Astrocyte (in vitro differentiated cells and primary cell): ENCODE measurements at regions not wholly inside any gene's neighbourhood (a gene's known extent, or its start where the extent isn't known, plus 50 kb on each side); places are given as distances from the start of the nearest gene placed in this dataset.

Source experiments
- DNase-seq: peaks from one replicate; pipeline ENCODE4 v3.0.0-alpha.2; 2010; ENCODE audit warnings: low read depth
- FAIRE-seq: peaks from 2 replicates; lab custom pipeline; 2011; peaks lifted over from hg19 to GRCh38; lab: Jason Lieb, UNC
- H2AFZ ChIP-seq: 2 replicates; pipeline ENCODE4 v1.6.0; 2012; ENCODE audit warnings: low read depth, low read length, inconsistent platforms
- H3K27ac ChIP-seq: 2 replicates; pipeline ENCODE4 v1.5.1; 2011; ENCODE audit warnings: low read depth, low read length, inconsistent platforms
- H3K27me3 ChIP-seq: 2 replicates; pipeline ENCODE4 v1.6.0; 2011; ENCODE audit warnings: low read length, inconsistent platforms; ENCODE audit not compliant: insufficient read depth
- H3K36me3 ChIP-seq: 2 replicates; pipeline ENCODE4 v1.5.1; 2011; ENCODE audit warnings: low read length, inconsistent platforms; ENCODE audit not compliant: insufficient read depth
- H3K4me1 ChIP-seq: 2 replicates; pipeline ENCODE4 v1.5.1; 2011; ENCODE audit warnings: low read length, inconsistent platforms; ENCODE audit not compliant: insufficient read depth
- H3K4me2 ChIP-seq: 2 replicates; pipeline ENCODE4 v1.6.0; 2012; ENCODE audit warnings: low read length, inconsistent platforms
- H3K4me3 ChIP-seq: 2 replicates; pipeline ENCODE4 v1.5.1; 2011; ENCODE audit warnings: low read depth, mild to moderate bottlenecking, low read length, inconsistent platforms; ENCODE audit not compliant: insufficient read depth
- H3K79me2 ChIP-seq: 2 replicates; pipeline ENCODE4 v1.6.0; 2012; ENCODE audit warnings: mild to moderate bottlenecking, low read length, inconsistent platforms; ENCODE audit not compliant: insufficient read depth
- H3K9ac ChIP-seq: 2 replicates; pipeline ENCODE4 v1.6.0; 2012; ENCODE audit warnings: mild to moderate bottlenecking, low read length, inconsistent platforms
- H3K9me3 ChIP-seq: 2 replicates; pipeline ENCODE4 v1.5.1; 2012; ENCODE audit warnings: low read depth, mild to moderate bottlenecking, low read length, inconsistent platforms; ENCODE audit not compliant: insufficient read depth
- H4K20me1 ChIP-seq: 2 replicates; pipeline ENCODE4 v1.6.0; 2012; ENCODE audit warnings: low read length, inconsistent platforms; ENCODE audit not compliant: insufficient read depth
- H3K27ac Mint-ChIP-seq: one replicate; pipeline ENCODE4 v1.8.0; 2021; ENCODE audit warnings: mild to moderate bottlenecking, mixed read lengths; ENCODE audit not compliant: unreplicated experiment
- H3K27me3 Mint-ChIP-seq: one replicate; pipeline ENCODE4 v1.8.0; 2021; ENCODE audit warnings: low read depth, mixed read lengths; ENCODE audit not compliant: unreplicated experiment
- H3K36me3 Mint-ChIP-seq: one replicate; pipeline ENCODE4 v1.8.0; 2021; ENCODE audit warnings: low read depth, mixed read lengths; ENCODE audit not compliant: unreplicated experiment
- H3K4me1 Mint-ChIP-seq: one replicate; pipeline ENCODE4 v1.8.0; 2021; ENCODE audit warnings: low read depth, mixed read lengths; ENCODE audit not compliant: unreplicated experiment
- H3K4me3 Mint-ChIP-seq: one replicate; pipeline ENCODE4 v1.8.0; 2021; ENCODE audit warnings: mild to moderate bottlenecking, moderate library complexity, mixed read lengths; ENCODE audit not compliant: unreplicated experiment
- H3K9me3 Mint-ChIP-seq: one replicate; pipeline ENCODE4 v1.8.0; 2021; ENCODE audit warnings: mild to moderate bottlenecking, mixed read lengths; ENCODE audit not compliant: unreplicated experiment
- EZH2 ChIP-seq: IDR thresholded peaks from 2 replicates; pipeline ENCODE4 v1.6.1; 2012; ENCODE audit warnings: mild to moderate bottlenecking, low read length, inconsistent platforms; ENCODE audit not compliant: insufficient read depth
- TF ChIP-seq, protein P1 (sequence below): IDR thresholded peaks from 2 replicates; pipeline ENCODE4 v1.5.1; 2011; ENCODE audit warnings: low read depth, mild to moderate bottlenecking, inconsistent platforms, low read length, moderate library complexity; ENCODE audit not compliant: insufficient read depth

DNA sequence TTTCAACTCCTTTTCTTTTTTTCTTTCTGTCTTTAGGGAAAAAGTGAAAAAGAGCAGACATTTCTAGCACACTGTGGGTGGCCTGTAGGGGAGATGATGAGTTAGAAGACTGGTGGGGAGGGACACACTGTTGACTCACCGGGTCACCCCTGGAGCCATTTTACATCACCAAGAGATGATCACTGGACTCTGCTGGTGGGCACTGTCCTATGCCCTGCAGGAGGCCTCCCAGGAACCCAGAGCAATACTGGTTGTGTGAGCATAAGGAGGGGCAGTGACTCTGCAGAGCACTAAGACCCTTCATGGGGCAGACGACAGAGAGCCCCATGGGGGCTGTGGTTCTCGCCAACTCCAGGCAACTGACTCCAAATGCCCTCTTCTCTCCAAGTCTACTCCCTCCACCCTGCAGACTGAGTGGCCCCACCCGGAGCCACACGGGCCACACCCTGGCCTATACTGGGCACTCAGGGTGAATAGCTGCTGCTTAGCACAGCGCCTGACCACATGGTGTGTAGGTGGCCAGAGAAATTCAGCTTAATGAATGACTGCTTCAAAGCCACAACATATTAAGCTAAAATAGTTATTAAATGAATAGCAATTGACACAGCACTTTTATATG is 177.5 kb downstream of the CDC5L start:
- no peak for FAIRE-seq
- peak; percentile 47 for DNase-seq
- H3K4me1 ChIP-seq = peaks cover 8% of the 10 kb centered on the region
- H3K4me1 Mint-ChIP-seq = no peaks in the 10 kb centered on the region
- peaks cover 10% of the 10 kb centered on the region for H3K27me3 ChIP-seq
- H3K4me3 Mint-ChIP-seq = no peak overlapping the region
- no peaks in the 10 kb centered on the region for H3K79me2 ChIP-seq
- H3K36me3 ChIP-seq = no peaks in the 10 kb centered on the region
- no peaks in the 10 kb centered on the region for H3K9me3 ChIP-seq
- H3K4me2 ChIP-seq = no peak overlapping the region
- no peaks in the 10 kb centered on the region for H3K36me3 Mint-ChIP-seq
- no peak overlapping the region for H3K27ac ChIP-seq
- H3K9ac ChIP-seq = no peak overlapping the region
- no peaks in the 10 kb centered on the region for H3K9me3 Mint-ChIP-seq
- no peak overlapping the region for H2AFZ ChIP-seq
- TF ChIP-seq EZH2 = no peak
- TF ChIP-seq, protein P1, sequence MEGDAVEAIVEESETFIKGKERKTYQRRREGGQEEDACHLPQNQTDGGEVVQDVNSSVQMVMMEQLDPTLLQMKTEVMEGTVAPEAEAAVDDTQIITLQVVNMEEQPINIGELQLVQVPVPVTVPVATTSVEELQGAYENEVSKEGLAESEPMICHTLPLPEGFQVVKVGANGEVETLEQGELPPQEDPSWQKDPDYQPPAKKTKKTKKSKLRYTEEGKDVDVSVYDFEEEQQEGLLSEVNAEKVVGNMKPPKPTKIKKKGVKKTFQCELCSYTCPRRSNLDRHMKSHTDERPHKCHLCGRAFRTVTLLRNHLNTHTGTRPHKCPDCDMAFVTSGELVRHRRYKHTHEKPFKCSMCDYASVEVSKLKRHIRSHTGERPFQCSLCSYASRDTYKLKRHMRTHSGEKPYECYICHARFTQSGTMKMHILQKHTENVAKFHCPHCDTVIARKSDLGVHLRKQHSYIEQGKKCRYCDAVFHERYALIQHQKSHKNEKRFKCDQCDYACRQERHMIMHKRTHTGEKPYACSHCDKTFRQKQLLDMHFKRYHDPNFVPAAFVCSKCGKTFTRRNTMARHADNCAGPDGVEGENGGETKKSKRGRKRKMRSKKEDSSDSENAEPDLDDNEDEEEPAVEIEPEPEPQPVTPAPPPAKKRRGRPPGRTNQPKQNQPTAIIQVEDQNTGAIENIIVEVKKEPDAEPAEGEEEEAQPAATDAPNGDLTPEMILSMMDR = no peak
- H3K27ac Mint-ChIP-seq = no peak overlapping the region
- H3K27me3 Mint-ChIP-seq = peaks cover 36% of the 10 kb centered on the region
- H3K4me3 ChIP-seq = no peak overlapping the region
- no peaks in the 10 kb centered on the region for H4K20me1 ChIP-seq

DNA sequence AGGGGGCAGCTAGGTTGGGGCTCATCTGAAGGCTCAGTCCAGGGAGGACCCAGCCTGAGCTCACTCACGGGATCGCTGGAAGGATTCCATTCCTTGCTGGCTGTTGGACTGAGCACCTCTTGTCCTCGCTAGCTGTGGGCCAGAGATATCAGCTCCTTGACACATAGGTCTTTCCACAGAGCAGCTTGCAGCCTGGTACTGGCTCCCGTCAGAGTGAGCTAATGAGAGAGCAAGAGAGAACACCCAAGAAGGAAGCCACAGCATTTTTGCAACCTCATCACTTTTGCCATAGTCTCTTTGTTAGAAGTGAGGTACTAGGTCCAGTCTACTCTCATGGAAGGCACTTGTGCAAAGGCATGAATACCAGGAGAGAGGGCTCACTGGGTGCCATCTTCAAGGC is 179.9 kb downstream of the CDC5L start:
- Mint-ChIP-seq H3K36me3 (no peaks in the 10 kb centered on the region), H3K4me3 (no peak overlapping the region), H3K27ac (no peak overlapping the region), H3K9me3 (no peaks in the 10 kb centered on the region), H3K4me1 (no peaks in the 10 kb centered on the region), H3K27me3 (peaks cover 39% of the 10 kb centered on the region)
- DNase-seq (peak; percentile 30), FAIRE-seq (no peak)
- H3K27ac ChIP-seq = no peak overlapping the region
- TF ChIP-seq, protein P1 = no peak
- TF ChIP-seq EZH2 = no peak
- H2AFZ ChIP-seq = no peak overlapping the region
- no peak overlapping the region for H3K4me3 ChIP-seq
- peaks cover 10% of the 10 kb centered on the region for H3K4me1 ChIP-seq
- H3K79me2 ChIP-seq = no peaks in the 10 kb centered on the region
- H3K4me2 ChIP-seq = no peak overlapping the region
- no peaks in the 10 kb centered on the region for H3K9me3 ChIP-seq
- peaks cover 5% of the 10 kb centered on the region for H3K27me3 ChIP-seq
- H3K9ac ChIP-seq = no peak overlapping the region
- no peaks in the 10 kb centered on the region for H4K20me1 ChIP-seq
- H3K36me3 ChIP-seq = no peaks in the 10 kb centered on the region

DNA sequence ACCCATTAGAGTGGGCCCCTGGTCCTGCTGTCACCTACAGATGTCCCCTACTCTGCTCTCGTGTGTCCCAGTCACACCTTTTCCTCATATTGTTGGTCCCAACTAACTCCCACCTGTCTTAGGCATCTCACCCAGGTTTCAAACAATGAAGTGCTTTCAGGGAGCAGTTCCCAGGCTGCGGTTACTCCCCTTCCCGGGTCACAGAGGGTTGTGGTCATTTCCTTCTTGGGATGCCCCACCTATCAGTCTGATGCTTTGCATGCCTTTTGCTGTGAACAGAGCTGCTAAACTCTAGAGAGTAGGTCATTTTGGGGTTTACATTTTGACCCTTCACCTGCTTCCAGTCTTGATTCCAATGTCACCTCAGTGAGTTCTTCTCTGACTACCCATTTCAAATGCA is 181.6 kb downstream of the CDC5L start:
- Histone ChIP-seq H2AFZ (no peak overlapping the region), H3K4me3 (no peak overlapping the region), H3K27ac (no peak overlapping the region), H3K9me3 (no peaks in the 10 kb centered on the region), H4K20me1 (no peaks in the 10 kb centered on the region), H3K27me3 (peaks cover 5% of the 10 kb centered on the region), H3K79me2 (no peaks in the 10 kb centered on the region), H3K9ac (no peak overlapping the region), H3K36me3 (no peaks in the 10 kb centered on the region), H3K4me1 (peaks cover 10% of the 10 kb centered on the region), H3K4me2 (no peak overlapping the region)
- TF ChIP-seq EZH2 = no peak
- TF ChIP-seq, protein P1 = no peak
- FAIRE-seq = no peak
- peaks cover 37% of the 10 kb centered on the region for H3K27me3 Mint-ChIP-seq
- no peak for DNase-seq
- H3K4me3 Mint-ChIP-seq = no peak overlapping the region
- no peaks in the 10 kb centered on the region for H3K4me1 Mint-ChIP-seq
- no peaks in the 10 kb centered on the region for H3K36me3 Mint-ChIP-seq
- H3K9me3 Mint-ChIP-seq = no peaks in the 10 kb centered on the region
- H3K27ac Mint-ChIP-seq = no peak overlapping the region
